ENCODE measurements at regions not wholly inside any gene's neighbourhood (a gene's known extent, or its start where the extent isn't known, plus 50 kb on each side); places are given as distances from the start of the nearest gene placed in this dataset.

DNA sequence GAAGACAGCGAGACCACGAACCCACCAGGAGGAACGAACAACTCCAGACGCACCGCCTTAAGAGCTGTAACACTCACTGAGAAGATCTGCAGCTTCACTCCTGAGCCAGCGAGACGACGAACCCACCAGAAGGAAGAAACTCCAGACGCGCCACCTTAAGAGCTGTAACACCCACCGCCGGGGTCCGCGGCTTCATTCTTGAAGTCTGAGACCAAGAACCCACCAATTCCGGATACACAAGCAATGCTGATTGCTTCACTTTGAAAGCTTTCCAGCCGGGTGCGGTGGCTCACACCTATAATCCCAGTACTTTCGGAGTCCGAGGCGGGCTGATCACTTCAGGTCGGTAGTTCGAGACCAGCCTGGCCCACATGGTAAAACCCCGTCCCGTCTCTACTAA lies 177.2 kb upstream of the MYO3A start:
- TF ChIP-seq, protein P1, sequence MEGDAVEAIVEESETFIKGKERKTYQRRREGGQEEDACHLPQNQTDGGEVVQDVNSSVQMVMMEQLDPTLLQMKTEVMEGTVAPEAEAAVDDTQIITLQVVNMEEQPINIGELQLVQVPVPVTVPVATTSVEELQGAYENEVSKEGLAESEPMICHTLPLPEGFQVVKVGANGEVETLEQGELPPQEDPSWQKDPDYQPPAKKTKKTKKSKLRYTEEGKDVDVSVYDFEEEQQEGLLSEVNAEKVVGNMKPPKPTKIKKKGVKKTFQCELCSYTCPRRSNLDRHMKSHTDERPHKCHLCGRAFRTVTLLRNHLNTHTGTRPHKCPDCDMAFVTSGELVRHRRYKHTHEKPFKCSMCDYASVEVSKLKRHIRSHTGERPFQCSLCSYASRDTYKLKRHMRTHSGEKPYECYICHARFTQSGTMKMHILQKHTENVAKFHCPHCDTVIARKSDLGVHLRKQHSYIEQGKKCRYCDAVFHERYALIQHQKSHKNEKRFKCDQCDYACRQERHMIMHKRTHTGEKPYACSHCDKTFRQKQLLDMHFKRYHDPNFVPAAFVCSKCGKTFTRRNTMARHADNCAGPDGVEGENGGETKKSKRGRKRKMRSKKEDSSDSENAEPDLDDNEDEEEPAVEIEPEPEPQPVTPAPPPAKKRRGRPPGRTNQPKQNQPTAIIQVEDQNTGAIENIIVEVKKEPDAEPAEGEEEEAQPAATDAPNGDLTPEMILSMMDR (IDR thresholded peaks at IDR 0.05; ENCODE audit: control extremely low read depth in 1 of 3, insufficient read depth in 1 of 3, low read depth in 1 of 3, low read length in 3 of 3): no peak
- no peak for TF ChIP-seq HDAC2 (IDR thresholded peaks at IDR 0.05; ENCODE audit: borderline replicate concordance in 1 of 2, low read depth in 2 of 2, low read length in 2 of 2)
- no peak for TF ChIP-seq POLR2AphosphoS5 (IDR thresholded peaks at IDR 0.05; ENCODE audit: low read depth, low read length)
- no peak for TF ChIP-seq EZH2 (IDR thresholded peaks at IDR 0.05; ENCODE audit: low read depth, low read length, severe bottlenecking)
- TF ChIP-seq KDM4A (IDR thresholded peaks at IDR 0.05; ENCODE audit: low read depth, low read length, severe bottlenecking): no peak
- TF ChIP-seq MAFK (IDR thresholded peaks at IDR 0.05; ENCODE audit: low read depth, low read length): no peak
- TF ChIP-seq RAD21 (IDR thresholded peaks at IDR 0.05 in 1 of 2, conservative IDR thresholded peaks at IDR 0.05 in 1 of 2; ENCODE audit: low read depth in 2 of 2, low read length in 2 of 2): no peak
- TF ChIP-seq RXRA (IDR thresholded peaks at IDR 0.05; ENCODE audit: insufficient read depth, low read depth, low read length): no peak
- TF ChIP-seq RNF2 (IDR thresholded peaks at IDR 0.05; ENCODE audit: borderline replicate concordance, low read depth, low read length, missing control alignments, poor library complexity, severe bottlenecking): no peak
- no peak for TF ChIP-seq POLR2A (IDR thresholded peaks at IDR 0.05; ENCODE audit: control extremely low read depth in 1 of 2, low read depth in 2 of 2, low read length in 2 of 2)
- TF ChIP-seq SIN3A (conservative IDR thresholded peaks at IDR 0.05 in 1 of 2, IDR thresholded peaks at IDR 0.05 in 1 of 2; ENCODE audit: low read depth in 1 of 2, low read length in 2 of 2): no peak
- TF ChIP-seq, protein P2, sequence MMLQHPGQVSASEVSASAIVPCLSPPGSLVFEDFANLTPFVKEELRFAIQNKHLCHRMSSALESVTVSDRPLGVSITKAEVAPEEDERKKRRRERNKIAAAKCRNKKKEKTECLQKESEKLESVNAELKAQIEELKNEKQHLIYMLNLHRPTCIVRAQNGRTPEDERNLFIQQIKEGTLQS (IDR thresholded peaks at IDR 0.05; ENCODE audit: insufficient read depth, low read depth, low read length): no peak
- no peak for TF ChIP-seq EP300 (IDR thresholded peaks at IDR 0.05; ENCODE audit: borderline replicate concordance in 1 of 2, low read depth in 2 of 2, low read length in 2 of 2)
